AG09319 (cell line): ENCODE measurements at regions not wholly inside any gene's neighbourhood (a gene's known extent, or its start where the extent isn't known, plus 50 kb on each side); places are given as distances from the start of the nearest gene placed in this dataset.

Source experiments
- DNase-seq: peaks from one replicate; pipeline ENCODE4 v3.0.0-alpha.2; 2010; ENCODE audit warnings: low read depth; ENCODE audit errors: extremely low read depth
- CTCF ChIP-seq: IDR thresholded peaks from 2 replicates; pipeline ENCODE4 v1.5.1; 2011; ENCODE audit warnings: low read depth, mild to moderate bottlenecking, inconsistent platforms, low read length, moderate library complexity

GRCh38 chr2:219995399-219995798, 368.0 kb downstream of the SLC4A3 start:
- DNase-seq: no peak
- TF ChIP-seq CTCF: no peak

- no peak for TF ChIP-seq CTCF
- DNase-seq: no peak
These were observed 368.7 kb downstream of the SLC4A3 start for GRCh38 chr2:219995991-219996765.

- peak; percentile 39 for TF ChIP-seq CTCF
- no peak for DNase-seq
These were observed 370.0 kb downstream of the SLC4A3 start for GRCh38 chr2:219997341-219997851.

GRCh38 chr2:219998107-219998506, 370.7 kb downstream of the SLC4A3 start:
- TF ChIP-seq CTCF: no peak
- DNase-seq: no peak

- TF ChIP-seq CTCF: no peak
These were observed 371.3 kb downstream of the SLC4A3 start for GRCh38 chr2:219998714-219999227.

GRCh38 chr2:220000080-220000479, 372.6 kb downstream of the SLC4A3 start:
- no peak for DNase-seq
- TF ChIP-seq CTCF: no peak

More at GRCh38 chr2:219998714-219999227, 371.3 kb downstream of the SLC4A3 start:
- DNase-seq: no peak

GRCh38 chr2:220000586-220000985, 373.2 kb downstream of the SLC4A3 start:
- TF ChIP-seq CTCF: no peak
- DNase-seq: no peak
